Kidney (tissue), 13 donors: ENCODE measurements at regions not wholly inside any gene's neighbourhood (a gene's known extent, or its start where the extent isn't known, plus 50 kb on each side); places are given as distances from the start of the nearest gene placed in this dataset.

ENCODE experiments used
- DNase-seq, 5 donors: peaks; one replicate each; pipeline ENCODE4 v3.0.0-alpha.2; 2013 to 2020
- FAIRE-seq: peaks from 2 replicates; lab custom pipeline; 2012; peaks lifted over from hg19 to GRCh38; lab: Jason Lieb, UNC
- H3K27ac ChIP-seq, 2 donors: one replicate each; pipeline ENCODE4 v1.7.0; 2013; ENCODE audit warnings: low read depth in 2 of 2, low read length in 2 of 2, inconsistent platforms in 1 of 2
- H3K27me3 ChIP-seq: one replicate; pipeline ENCODE4 v1.7.1; 2013; ENCODE audit warnings: low read length, inconsistent platforms; ENCODE audit not compliant: control insufficient read depth, insufficient read depth
- H3K36me3 ChIP-seq, 3 donors: one replicate each; pipeline versions ENCODE4 v1.7.0 to v1.7.1; 2013; ENCODE audit warnings: low read length in 3 of 3, control low read depth in 1 of 3, inconsistent platforms in 1 of 3; ENCODE audit not compliant: insufficient read depth in 3 of 3, control insufficient read depth in 2 of 3
- H3K4me1 ChIP-seq, 3 donors: one replicate each; pipeline versions ENCODE4 v1.7.0 to v1.7.1; 2013; ENCODE audit warnings: low read length in 3 of 3, inconsistent platforms in 1 of 3, low read depth in 1 of 3; ENCODE audit not compliant: control insufficient read depth in 2 of 3, insufficient read depth in 2 of 3
- H3K4me3 ChIP-seq, 3 donors: one replicate each; pipeline versions ENCODE4 v1.7.0 to v1.8.1; 2013; ENCODE audit warnings: low read length in 3 of 3, control low read depth in 1 of 3, inconsistent platforms in 1 of 3
- H3K9ac ChIP-seq, 3 donors: one replicate each; pipeline versions ENCODE4 v1.7.0 to v1.7.1; 2013; ENCODE audit warnings: low read length in 3 of 3, control low read depth in 1 of 3, inconsistent platforms in 1 of 3
- H3K9me3 ChIP-seq, 3 donors: one replicate each; pipeline versions ENCODE4 v1.7.0 to v1.7.1; 2013; ENCODE audit warnings: low read length in 3 of 3, control low read depth in 1 of 3, inconsistent platforms in 1 of 3; ENCODE audit not compliant: control insufficient read depth in 2 of 3, insufficient read depth in 1 of 3
- intact Hi-C: fragments of 100-400 bp; cut with DNase I; formaldehyde crosslinking; loops from one replicate; pipeline ENCODE4 v1.11.1; 2022
- TF ChIP-seq, protein P1 (sequence below): IDR thresholded peaks from 3 replicates; pipeline ENCODE4 v1.5.1; 2012; ENCODE audit warnings: mild to moderate bottlenecking, moderate library complexity, borderline replicate concordance; ENCODE audit not compliant: insufficient read depth; ENCODE audit errors: extremely low read depth
- donor health status: control.
- donor health status: control.
- donor health status: control.
- donor health status: control.
- donor health status: control.
- donor health status: DM: yes; HTN: yes; CAD: no.
- donor health status: Normal renal cell carcinoma (clear cell type).

DNA sequence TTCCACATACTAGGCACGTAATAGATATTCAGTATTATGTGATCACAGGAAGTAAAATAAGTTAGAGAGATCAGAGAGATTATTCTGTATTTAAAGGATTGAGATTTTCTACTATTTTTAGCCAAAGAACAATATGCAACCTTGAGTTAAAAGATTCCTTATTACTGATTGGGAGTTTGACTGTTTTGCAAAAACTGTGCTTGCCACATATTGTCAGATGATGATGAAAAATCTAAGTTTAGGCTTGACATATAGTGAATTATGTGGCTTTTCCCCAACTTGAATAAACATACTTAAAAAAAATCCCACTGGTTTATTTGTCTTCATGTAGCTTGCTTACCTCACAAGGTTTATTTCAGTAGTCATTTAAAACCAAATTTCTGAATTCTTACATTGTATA is 194.4 kb downstream of the KCNRG start:
- DNase-seq: no peak
- H3K4me1 ChIP-seq: peaks cover 0 to 4% (median 0%) of the 10 kb centered on the region in 3 donors
- no peaks in the 10 kb centered on the region for H3K36me3 ChIP-seq
- H3K9me3 ChIP-seq: peaks cover 0 to 5% (median 2%) of the 10 kb centered on the region in 3 donors
- no peak overlapping the region for H3K27ac ChIP-seq
- FAIRE-seq: no peak
- H3K27me3 ChIP-seq: no peaks in the 10 kb centered on the region
- H3K4me3 ChIP-seq: no peak overlapping the region
- no peak overlapping the region for H3K9ac ChIP-seq
- intact Hi-C loops: no loop called here
- TF ChIP-seq, protein P1, sequence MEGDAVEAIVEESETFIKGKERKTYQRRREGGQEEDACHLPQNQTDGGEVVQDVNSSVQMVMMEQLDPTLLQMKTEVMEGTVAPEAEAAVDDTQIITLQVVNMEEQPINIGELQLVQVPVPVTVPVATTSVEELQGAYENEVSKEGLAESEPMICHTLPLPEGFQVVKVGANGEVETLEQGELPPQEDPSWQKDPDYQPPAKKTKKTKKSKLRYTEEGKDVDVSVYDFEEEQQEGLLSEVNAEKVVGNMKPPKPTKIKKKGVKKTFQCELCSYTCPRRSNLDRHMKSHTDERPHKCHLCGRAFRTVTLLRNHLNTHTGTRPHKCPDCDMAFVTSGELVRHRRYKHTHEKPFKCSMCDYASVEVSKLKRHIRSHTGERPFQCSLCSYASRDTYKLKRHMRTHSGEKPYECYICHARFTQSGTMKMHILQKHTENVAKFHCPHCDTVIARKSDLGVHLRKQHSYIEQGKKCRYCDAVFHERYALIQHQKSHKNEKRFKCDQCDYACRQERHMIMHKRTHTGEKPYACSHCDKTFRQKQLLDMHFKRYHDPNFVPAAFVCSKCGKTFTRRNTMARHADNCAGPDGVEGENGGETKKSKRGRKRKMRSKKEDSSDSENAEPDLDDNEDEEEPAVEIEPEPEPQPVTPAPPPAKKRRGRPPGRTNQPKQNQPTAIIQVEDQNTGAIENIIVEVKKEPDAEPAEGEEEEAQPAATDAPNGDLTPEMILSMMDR: no peak

DNA sequence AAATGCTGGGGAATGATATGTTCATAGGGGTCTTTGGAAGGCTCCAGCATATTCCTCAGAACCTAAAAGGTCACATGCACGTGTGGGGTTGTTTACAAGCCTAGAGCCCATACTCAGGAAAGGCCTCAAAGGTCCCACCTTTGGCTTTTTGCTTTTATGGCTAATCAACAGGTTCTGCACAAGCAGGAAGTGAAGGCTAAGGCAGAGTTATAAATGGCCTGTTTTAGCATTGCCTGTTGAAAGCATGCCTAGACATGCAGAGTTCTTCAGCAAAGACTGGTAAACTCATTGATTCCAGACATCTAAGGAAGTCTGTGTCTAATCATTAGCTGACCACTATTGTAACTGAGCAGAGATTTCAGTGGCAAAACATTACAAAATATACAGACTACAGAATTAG is 198.3 kb downstream of the KCNRG start:
- FAIRE-seq (no peak), DNase-seq (no peak)
- H3K4me1 ChIP-seq: peaks cover 0 to 4% (median 0%) of the 10 kb centered on the region in 3 donors
- no peaks in the 10 kb centered on the region for H3K36me3 ChIP-seq
- H3K9me3 ChIP-seq: peaks cover 0 to 11% (median 2%) of the 10 kb centered on the region in 3 donors
- H3K9ac ChIP-seq: no peak overlapping the region
- no peak overlapping the region for H3K27ac ChIP-seq
- intact Hi-C loops: no loop called here
- H3K27me3 ChIP-seq: no peaks in the 10 kb centered on the region
- TF ChIP-seq, protein P1: no peak
- H3K4me3 ChIP-seq: no peak overlapping the region

DNA sequence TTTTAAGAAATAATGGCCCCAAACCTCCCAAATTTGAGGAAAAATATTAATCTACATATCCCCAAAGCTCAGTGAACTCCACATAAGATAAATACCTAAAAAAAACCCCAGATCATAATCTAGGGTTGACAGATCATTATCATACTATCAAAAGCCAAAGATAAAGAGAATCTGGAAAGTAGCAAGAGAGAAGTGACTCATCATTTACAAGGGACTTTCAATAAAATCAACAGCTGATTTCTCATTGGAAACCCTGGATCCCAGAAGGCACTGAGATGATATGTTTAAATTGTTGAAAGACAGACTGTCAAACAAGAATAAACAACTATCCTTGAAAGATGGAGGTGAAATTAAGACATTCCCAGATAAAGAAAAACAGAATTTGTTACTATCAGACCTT is 199.3 kb downstream of the KCNRG start:
- intact Hi-C loops: no loop called here
- Histone ChIP-seq H3K9me3 (peaks cover 0 to 11% (median 2%) of the 10 kb centered on the region in 3 donors), H3K4me1 (no peaks in the 10 kb centered on the region), H3K27ac (no peak overlapping the region), H3K27me3 (no peaks in the 10 kb centered on the region), H3K4me3 (no peak overlapping the region), H3K36me3 (no peaks in the 10 kb centered on the region), H3K9ac (no peak overlapping the region)
- FAIRE-seq (no peak), DNase-seq (no peak)
- TF ChIP-seq, protein P1: no peak

DNA sequence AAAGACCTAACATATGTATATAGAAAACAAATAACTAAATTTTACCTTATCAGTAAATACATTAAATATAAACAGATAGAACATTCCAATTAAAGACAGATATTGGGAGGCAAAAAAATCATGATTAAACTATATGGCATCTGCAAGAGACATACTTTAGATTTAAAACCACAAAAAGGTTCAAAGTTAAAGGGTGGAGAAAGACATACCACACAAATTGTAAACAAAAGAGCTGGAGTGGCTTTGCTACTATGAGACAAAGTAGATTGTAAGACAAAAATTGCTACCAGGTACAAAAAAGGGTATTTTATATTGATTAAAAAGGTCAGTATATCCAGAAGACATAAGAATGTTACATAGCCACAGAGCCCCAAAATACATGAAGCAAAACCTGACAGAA is 200.2 kb downstream of the KCNRG start:
- Histone ChIP-seq H3K27me3 (no peaks in the 10 kb centered on the region), H3K4me3 (no peak overlapping the region), H3K36me3 (no peaks in the 10 kb centered on the region), H3K9me3 (peaks cover 0 to 14% (median 2%) of the 10 kb centered on the region in 3 donors), H3K9ac (no peak overlapping the region), H3K4me1 (no peaks in the 10 kb centered on the region), H3K27ac (no peak overlapping the region)
- DNase-seq (no peak), FAIRE-seq (no peak)
- intact Hi-C loops: no loop called here
- TF ChIP-seq, protein P1: no peak
